Heart left ventricle (tissue), 13 donors: ENCODE measurements at regions not wholly inside any gene's neighbourhood (a gene's known extent, or its start where the extent isn't known, plus 50 kb on each side); places are given as distances from the start of the nearest gene placed in this dataset.

Experiments
- CTCF ChIP-seq, 12 donors: fragments of 200-600 bp; sonication (generic) in 4 of 12; IDR thresholded peaks; one replicate each; pipeline versions ENCODE4 v1.5.0 to v1.8.0; 2018 to 2022; ENCODE audit warnings: antibody characterized with exemption in 12 of 12, mild to moderate bottlenecking in 5 of 12
- POLR2A ChIP-seq, 2 donors: fragments of 450-650 bp; IDR thresholded peaks; one replicate each; pipeline ENCODE4 v1.6.1; 2017; ENCODE audit warnings: antibody characterized with exemption in 2 of 2, mild to moderate bottlenecking in 2 of 2, moderate library complexity in 2 of 2
- donor health status: ischemic (EF 13 %, LVEDD 7.1; RV severe dilation, severe dysfunction).
- donor health status: DM: no; HTN: yes; CAD: no.
- donor health status: DM: no; HTN: no; CAD: no.
- donor health status: ischemic (EF 25% LVEDD 6.9; RV normal size, moderate dysfunction).
- donor health status: ischemic (EF 25% LVEDD 5.7; RV mildly dilated, moderate dysfunction).
- donor health status: ischemic (EF 35%, LVEDD 5.7; RV mildly dilated, moderate dysfunction).
- donor health status: nonischemic (EF 11% LVEDD 7.7; RV severe dilation, severe dysfunction).
- donor health status: DM: yes; HTN: yes; CAD: no.
- donor health status: PGD.
- donor health status: ischemic (EF 29% LVEDD 5.4; RV normal size, mild dysfunction).
- donor health status: nonischemic (EF 23%, LVEDD 6.1; RV moderate dilation, normal function).

DNA sequence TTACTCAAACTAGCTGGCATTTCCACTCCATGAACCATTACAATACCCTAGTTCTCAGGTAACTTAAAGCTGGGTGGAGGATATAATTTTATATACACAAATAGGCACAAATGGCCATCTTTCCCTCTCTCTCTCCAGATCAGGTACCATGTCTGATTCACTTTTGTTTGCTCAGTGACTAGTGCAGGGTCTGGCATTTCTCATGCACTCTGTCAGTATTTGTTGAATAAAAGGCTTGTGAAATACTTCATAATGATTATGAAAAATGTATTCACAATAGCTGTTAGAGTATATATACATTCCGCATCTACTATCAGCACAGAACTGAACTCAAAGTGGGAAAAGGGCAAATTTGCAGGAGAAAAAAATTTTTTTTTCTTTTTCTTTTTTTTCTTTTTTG, 510.2 kb upstream of the USP24 start:
- TF ChIP-seq CTCF (IDR thresholded peaks at IDR 0.05) (no peak), POLR2A (IDR thresholded peaks at IDR 0.05) (no peak)
